IMR-90 (cell line): ENCODE measurements at regions not wholly inside any gene's neighbourhood (a gene's known extent, or its start where the extent isn't known, plus 50 kb on each side); places are given as distances from the start of the nearest gene placed in this dataset.

Experiments
- ATAC-seq: fragments of 200-7000 bp; cut with Tn5 transposase; 2 replicates; pipeline ENCODE4 v1.9.1; 2020; ENCODE audit warnings: low read depth, mild to moderate bottlenecking, moderate library complexity
- BruUV-seq: library from RNA; stranded (reverse); fragments of 400-500 nt; replicated peaks from 2 replicates; lab custom pipeline; 2021; lab: Mats Ljungman, UMichigan
- CTCF ChIA-PET: fragments of 300-600 bp; formaldehyde crosslinking; extraction: SDS; loops from one replicate; lab custom pipeline; 2021; ENCODE audit warnings: antibody characterized with exemption; lab: Yijun Ruan, JAX
- POLR2A ChIA-PET: fragments of 300-600 bp; sonication (Branson Sonifier 250); formaldehyde crosslinking; loops from one replicate; lab custom pipeline; 2022; ENCODE audit warnings: antibody characterized with exemption; ENCODE audit not compliant: unreplicated experiment; lab: Charles Lee
- DNase-seq: peaks from one replicate; pipeline ENCODE4 v3.0.0; 2013
- H2AFZ ChIP-seq: replicated peaks from 2 replicates; pipeline ENCODE3; 2013; ENCODE audit warnings: low read length, mild to moderate bottlenecking; ENCODE audit not compliant: poor library complexity
- H2AK5ac ChIP-seq: 2 replicates; pipeline ENCODE4 v1.6.1; 2013; ENCODE audit warnings: low read depth, low read length, inconsistent platforms
- H2AK9ac ChIP-seq: replicated peaks from 2 replicates; pipeline ENCODE3; 2013; ENCODE audit warnings: mild to moderate bottlenecking, low read depth, low read length, moderate library complexity; ENCODE audit not compliant: poor library complexity
- H2BK120ac ChIP-seq: 2 replicates; pipeline ENCODE4 v1.6.1; 2013; ENCODE audit warnings: low read depth, low read length, inconsistent platforms
- H2BK15ac ChIP-seq: 3 replicates; pipeline ENCODE4 v1.6.1; 2013; ENCODE audit warnings: low read depth, low read length, inconsistent platforms
- H2BK20ac ChIP-seq: 2 replicates; pipeline ENCODE4 v1.6.1; 2013; ENCODE audit warnings: low read depth, mild to moderate bottlenecking, inconsistent platforms, low read length, moderate library complexity
- H2BK5ac ChIP-seq: 2 replicates; pipeline ENCODE4 v1.6.1; 2013; ENCODE audit warnings: mild to moderate bottlenecking, low read depth, low read length, inconsistent platforms; ENCODE audit not compliant: poor library complexity, severe bottlenecking
- H3K14ac ChIP-seq: replicated peaks from 2 replicates; pipeline ENCODE4 v1.6.1; 2013; ENCODE audit warnings: low read depth, low read length, inconsistent platforms
- H3K18ac ChIP-seq: 2 replicates; pipeline ENCODE4 v1.6.1; 2013; ENCODE audit warnings: low read depth, low read length, control low read depth
- H3K23ac ChIP-seq: 2 replicates; pipeline ENCODE4 v1.6.1; 2013; ENCODE audit warnings: low read depth, low read length, inconsistent platforms
- H3K27ac ChIP-seq: 2 replicates; pipeline ENCODE4 v1.5.1; 2013; ENCODE audit warnings: mild to moderate bottlenecking, control low read depth, low read length; ENCODE audit not compliant: insufficient read depth
- H3K27me3 ChIP-seq: 2 replicates; pipeline ENCODE4 v1.6.1; 2013; ENCODE audit warnings: low read length; ENCODE audit not compliant: control insufficient read depth, insufficient read depth
- H3K36me3 ChIP-seq: 2 replicates; pipeline ENCODE4 v1.6.1; 2013; ENCODE audit warnings: low read length, mixed read lengths; ENCODE audit not compliant: control insufficient read depth, insufficient read depth
- H3K4ac ChIP-seq: 2 replicates; pipeline ENCODE4 v1.6.1; 2013; ENCODE audit warnings: low read depth, low read length, inconsistent platforms
- H3K4me1 ChIP-seq: 2 replicates; pipeline ENCODE4 v1.6.1; 2013; ENCODE audit warnings: low read length, mixed read lengths; ENCODE audit not compliant: control insufficient read depth, insufficient read depth
- H3K4me2 ChIP-seq: 2 replicates; pipeline ENCODE4 v1.6.1; 2013; ENCODE audit warnings: low read depth, mild to moderate bottlenecking, control low read depth, low read length, moderate library complexity
- H3K4me3 ChIP-seq: 2 replicates; pipeline ENCODE4 v1.5.1; 2013; ENCODE audit warnings: low read depth, mild to moderate bottlenecking, control low read depth, low read length, moderate library complexity; ENCODE audit not compliant: insufficient read depth
- H3K56ac ChIP-seq: 2 replicates; pipeline ENCODE4 v1.6.1; 2013; ENCODE audit warnings: low read length, inconsistent platforms; ENCODE audit not compliant: insufficient read depth; ENCODE audit errors: extremely low read depth
- H3K79me1 ChIP-seq, 2 experiments: 2 replicates each; pipeline ENCODE4 v1.6.1; 2013; ENCODE audit warnings: low read length in 2 of 2, inconsistent platforms in 1 of 2, low read depth in 1 of 2
- H3K9ac ChIP-seq: 2 replicates; pipeline ENCODE4 v1.6.1; 2013; ENCODE audit warnings: low read depth, low read length, control low read depth
- H3K9me1 ChIP-seq: 2 replicates; pipeline ENCODE4 v1.6.1; 2013; ENCODE audit warnings: low read length, inconsistent platforms; ENCODE audit not compliant: insufficient read depth
- H3K9me3 ChIP-seq: 2 replicates; pipeline ENCODE4 v1.6.1; 2013; ENCODE audit warnings: low read length; ENCODE audit not compliant: control insufficient read depth, insufficient read depth
- H4K20me1 ChIP-seq: 2 replicates; pipeline ENCODE4 v1.6.1; 2013; ENCODE audit warnings: low read length, inconsistent platforms; ENCODE audit not compliant: insufficient read depth
- H4K5ac ChIP-seq: 2 replicates; pipeline ENCODE4 v1.6.1; 2013; ENCODE audit warnings: mild to moderate bottlenecking, low read depth, low read length, control low read depth
- H4K8ac ChIP-seq, 2 experiments: 2 replicates each; pipeline ENCODE4 v1.6.1; 2013; ENCODE audit warnings: low read depth in 2 of 2, low read length in 2 of 2, control low read depth in 1 of 2, inconsistent platforms in 1 of 2
- H4K91ac ChIP-seq: 2 replicates; pipeline ENCODE4 v1.6.1; 2013; ENCODE audit warnings: low read depth, low read length, inconsistent platforms; ENCODE audit not compliant: insufficient read depth
- BHLHE40 ChIP-seq: fragments of 150-350 bp; IDR thresholded peaks from 2 replicates; pipeline ENCODE4 v1.6.1; 2016; ENCODE audit warnings: mild to moderate bottlenecking, low read depth, low read length
- CEBPB ChIP-seq: IDR thresholded peaks from 2 replicates; pipeline ENCODE4 v1.6.1; 2012; ENCODE audit warnings: low read depth, low read length, improper control_type of control experiment
- CHD1 ChIP-seq: IDR thresholded peaks from 2 replicates; pipeline ENCODE4 v1.6.1; 2012; ENCODE audit warnings: low read depth, low read length, improper control_type of control experiment
- FOS ChIP-seq: fragments of 150-350 bp; IDR thresholded peaks from 2 replicates; pipeline ENCODE4 v1.6.1; 2016; ENCODE audit warnings: low read depth, low read length
- MAFK ChIP-seq: IDR thresholded peaks from 2 replicates; pipeline ENCODE4 v1.6.1; 2012; ENCODE audit warnings: low read depth, low read length, improper control_type of control experiment
- MAZ ChIP-seq: IDR thresholded peaks from 2 replicates; pipeline ENCODE4 v1.6.1; 2012; ENCODE audit warnings: low read depth, mild to moderate bottlenecking, low read length, improper control_type of control experiment, moderate library complexity, borderline replicate concordance
- MXI1 ChIP-seq: IDR thresholded peaks from 2 replicates; pipeline ENCODE4 v1.6.1; 2012; ENCODE audit warnings: low read depth, mild to moderate bottlenecking, low read length, moderate library complexity, borderline replicate concordance
- NFE2L2 ChIP-seq: fragments of 150-350 bp; IDR thresholded peaks from 2 replicates; pipeline ENCODE4 v1.6.1; 2016; ENCODE audit warnings: low read depth, mild to moderate bottlenecking, low read length
- POLR2A ChIP-seq: IDR thresholded peaks from 2 replicates; pipeline ENCODE4 v1.6.1; 2012; ENCODE audit warnings: mild to moderate bottlenecking, low read depth, low read length
- RAD21 ChIP-seq: IDR thresholded peaks from 2 replicates; pipeline ENCODE4 v1.6.1; 2012; ENCODE audit warnings: low read length, improper control_type of control experiment
- RCOR1 ChIP-seq: IDR thresholded peaks from 2 replicates; pipeline ENCODE4 v1.6.1; 2012; ENCODE audit warnings: mild to moderate bottlenecking, low read length, improper control_type of control experiment; ENCODE audit not compliant: insufficient replicate concordance
- RFX5 ChIP-seq: IDR thresholded peaks from 2 replicates; pipeline ENCODE4 v1.8.0; 2012; ENCODE audit warnings: low read depth, mild to moderate bottlenecking, low read length, moderate library complexity
- SMC3 ChIP-seq: fragments of 150-350 bp; IDR thresholded peaks from 2 replicates; pipeline ENCODE4 v1.6.1; 2016; ENCODE audit warnings: low read depth, mild to moderate bottlenecking, antibody characterized with exemption, low read length, moderate library complexity
- WGBS, 2 experiments: methylation state at CpG; one replicate each; pipeline versions ENCODE4 v1.1.5 to v1.1.7; 2013; ENCODE audit warnings: missing lambda C conversion rate in 2 of 2; ENCODE audit not compliant: insufficient read length in 1 of 2; ENCODE audit errors: extremely low coverage in 2 of 2; 5-methylcytosine and 5-hydroxymethylcytosine counted together
- dilution Hi-C: fragments of 300-500 bp; cut with HindIII; formaldehyde crosslinking; loops from one replicate; pipeline ENCODE4 v1.14.3; 2018; ENCODE audit warnings: low sequenced_read_pairs; ENCODE audit not compliant: unreplicated experiment
- in situ Hi-C: fragments of 300-500 bp; cut with MboI; formaldehyde crosslinking; loops from 3 replicates; pipeline ENCODE4 v1.14.3; 2019; ENCODE audit warnings: low sequenced_read_pairs, inconsistent platforms, mixed read lengths
- intact Hi-C: fragments of 100-400 bp; cut with micrococcal nuclease; formaldehyde crosslinking; loops from 2 replicates; pipeline ENCODE4 v1.10.0; 2022
- TF ChIP-seq, protein P1 (sequence below): fragments of 150-350 bp; IDR thresholded peaks from 2 replicates; pipeline ENCODE4 v1.6.1; 2016; ENCODE audit warnings: low read depth, mild to moderate bottlenecking, low read length, moderate library complexity, borderline replicate concordance
- TF ChIP-seq, protein P2 (sequence below): fragments of 150-350 bp; IDR thresholded peaks from 2 replicates; pipeline ENCODE4 v1.6.1; 2017; ENCODE audit warnings: mild to moderate bottlenecking, antibody characterized with exemption, low read length, low read depth
- TF ChIP-seq, protein P3 (sequence below): conservative IDR thresholded peaks from 2 replicates; pipeline ENCODE4 v1.5.1; 2012; ENCODE audit warnings: mild to moderate bottlenecking, low read depth, low read length, improper control_type of control experiment

DNA sequence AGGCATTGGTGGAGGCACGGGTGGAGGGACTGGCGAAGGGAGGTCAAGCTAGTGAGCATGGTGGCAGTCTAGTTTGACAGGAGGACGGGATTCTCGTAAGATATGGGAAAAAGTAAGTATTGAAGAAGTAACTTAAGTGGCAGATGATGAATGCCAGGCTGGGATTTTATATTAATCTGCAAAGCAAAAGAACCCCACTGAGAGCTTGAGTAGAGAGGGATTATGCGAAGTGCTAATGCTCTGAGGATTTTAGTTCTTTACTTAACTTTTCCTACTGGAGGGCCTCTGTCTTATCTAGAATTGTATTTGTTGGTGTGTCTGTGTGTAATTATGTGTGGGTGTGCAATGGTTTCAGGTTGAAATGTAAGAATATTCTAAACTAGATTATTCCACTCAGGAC is 327.9 kb downstream of the FAT4 start:
- DNase-seq: no peak
- no TSS peak for BruUV-seq
- ATAC-seq: no peak
- Histone ChIP-seq H4K91ac (no peak overlapping the region), H4K20me1 (no peaks in the 10 kb centered on the region), H3K27ac (no peak overlapping the region), H3K79me1 (no peaks in the 10 kb centered on the region), H4K8ac (no peak overlapping the region), H2AK5ac (no peak overlapping the region), H3K4me1 (0 out of 2 replicates have a peak, but pooled peaks cover 2% of the 10 kb centered on the region), H2BK5ac (no peak overlapping the region), H3K4ac (no peak overlapping the region), H3K14ac (no peak overlapping the region), H3K27me3 (no peaks in the 10 kb centered on the region), H3K36me3 (no peaks in the 10 kb centered on the region), H2BK120ac (no peak overlapping the region), H4K5ac (no peak overlapping the region), H3K23ac (no peak overlapping the region), H3K56ac (no peak overlapping the region), H3K18ac (no peak overlapping the region), H2AK9ac (no peak overlapping the region), H3K4me3 (no peak overlapping the region), H3K9me1 (no peaks in the 10 kb centered on the region), H2AFZ (no peak overlapping the region), H3K4me2 (no peak overlapping the region), H2BK15ac (no peak overlapping the region), H2BK20ac (no peak overlapping the region), H3K9ac (no peak overlapping the region), H3K9me3 (no peaks in the 10 kb centered on the region)
- dilution Hi-C loops: no loop called here
- ChIA-PET POLR2A (no interaction called here), CTCF (interaction anchor here (0.6 kb wide), 1 partner anchor 156 kb away, joined by 3 read pairs; no protein-coding TSS in a partner anchor)
- intact Hi-C loops: no loop called here
- TF ChIP-seq RAD21 (no peak), SMC3 (no peak), FOS (no peak), MAFK (no peak), NFE2L2 (no peak), MXI1 (no peak), MAZ (no peak), CHD1 (no peak), POLR2A (no peak), RCOR1 (no peak), RFX5 (no peak), CEBPB (no peak), BHLHE40 (no peak)
- TF ChIP-seq, protein P1, sequence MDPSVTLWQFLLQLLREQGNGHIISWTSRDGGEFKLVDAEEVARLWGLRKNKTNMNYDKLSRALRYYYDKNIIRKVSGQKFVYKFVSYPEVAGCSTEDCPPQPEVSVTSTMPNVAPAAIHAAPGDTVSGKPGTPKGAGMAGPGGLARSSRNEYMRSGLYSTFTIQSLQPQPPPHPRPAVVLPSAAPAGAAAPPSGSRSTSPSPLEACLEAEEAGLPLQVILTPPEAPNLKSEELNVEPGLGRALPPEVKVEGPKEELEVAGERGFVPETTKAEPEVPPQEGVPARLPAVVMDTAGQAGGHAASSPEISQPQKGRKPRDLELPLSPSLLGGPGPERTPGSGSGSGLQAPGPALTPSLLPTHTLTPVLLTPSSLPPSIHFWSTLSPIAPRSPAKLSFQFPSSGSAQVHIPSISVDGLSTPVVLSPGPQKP: no peak
- TF ChIP-seq, protein P2, sequence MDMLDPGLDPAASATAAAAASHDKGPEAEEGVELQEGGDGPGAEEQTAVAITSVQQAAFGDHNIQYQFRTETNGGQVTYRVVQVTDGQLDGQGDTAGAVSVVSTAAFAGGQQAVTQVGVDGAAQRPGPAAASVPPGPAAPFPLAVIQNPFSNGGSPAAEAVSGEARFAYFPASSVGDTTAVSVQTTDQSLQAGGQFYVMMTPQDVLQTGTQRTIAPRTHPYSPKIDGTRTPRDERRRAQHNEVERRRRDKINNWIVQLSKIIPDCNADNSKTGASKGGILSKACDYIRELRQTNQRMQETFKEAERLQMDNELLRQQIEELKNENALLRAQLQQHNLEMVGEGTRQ: no peak
- TF ChIP-seq, protein P3, sequence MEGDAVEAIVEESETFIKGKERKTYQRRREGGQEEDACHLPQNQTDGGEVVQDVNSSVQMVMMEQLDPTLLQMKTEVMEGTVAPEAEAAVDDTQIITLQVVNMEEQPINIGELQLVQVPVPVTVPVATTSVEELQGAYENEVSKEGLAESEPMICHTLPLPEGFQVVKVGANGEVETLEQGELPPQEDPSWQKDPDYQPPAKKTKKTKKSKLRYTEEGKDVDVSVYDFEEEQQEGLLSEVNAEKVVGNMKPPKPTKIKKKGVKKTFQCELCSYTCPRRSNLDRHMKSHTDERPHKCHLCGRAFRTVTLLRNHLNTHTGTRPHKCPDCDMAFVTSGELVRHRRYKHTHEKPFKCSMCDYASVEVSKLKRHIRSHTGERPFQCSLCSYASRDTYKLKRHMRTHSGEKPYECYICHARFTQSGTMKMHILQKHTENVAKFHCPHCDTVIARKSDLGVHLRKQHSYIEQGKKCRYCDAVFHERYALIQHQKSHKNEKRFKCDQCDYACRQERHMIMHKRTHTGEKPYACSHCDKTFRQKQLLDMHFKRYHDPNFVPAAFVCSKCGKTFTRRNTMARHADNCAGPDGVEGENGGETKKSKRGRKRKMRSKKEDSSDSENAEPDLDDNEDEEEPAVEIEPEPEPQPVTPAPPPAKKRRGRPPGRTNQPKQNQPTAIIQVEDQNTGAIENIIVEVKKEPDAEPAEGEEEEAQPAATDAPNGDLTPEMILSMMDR: no peak
- in situ Hi-C loops: no loop called here
- WGBS, 2 experiments: 93% methylated on average over 3 of the region's 5 CpGs; no CpG with 5 or more reads in 1 of the 2 experiments
